ENCODE measurements at regions not wholly inside any gene's neighbourhood (a gene's known extent, or its start where the extent isn't known, plus 50 kb on each side); places are given as distances from the start of the nearest gene placed in this dataset.
A peak's percentile ranks its signal among the peaks of the same experiment; 100 is the strongest.
"Not testable (repeated sequence)": the region's sequence is repeated elsewhere in the genome, so short reads cannot be mapped to it uniquely, and the experiment has no call there.

DNA sequence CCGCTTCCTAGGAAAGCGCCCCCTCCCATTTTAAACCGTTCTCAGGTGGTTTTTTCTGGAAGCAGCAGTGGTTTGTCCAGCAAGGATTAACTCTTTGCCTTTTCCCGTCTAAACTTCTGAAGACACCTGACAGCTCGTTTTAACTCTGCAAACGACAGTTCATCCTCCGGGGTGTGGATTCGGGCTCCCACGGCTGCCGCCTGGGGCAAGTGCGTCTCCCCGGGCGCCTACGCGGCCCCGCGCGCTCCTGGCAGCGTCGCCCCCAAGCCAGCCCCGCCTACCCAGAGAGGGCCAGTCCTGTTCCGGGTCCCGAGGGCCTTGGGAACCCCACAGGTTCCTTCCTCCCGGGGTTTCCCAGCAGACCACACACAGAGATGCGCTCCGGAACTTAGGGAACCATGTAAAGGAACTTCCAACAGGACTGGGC, 54.4 kb downstream of the PRR18 start:
- Histone ChIP-seq H3K4me3 (peak overlapping the region; percentile 14 to 45 (median 27)), H3K27ac (peak overlapping the region in 9 of 21 experiments; percentile 11 to 80 (median 54))

DNA sequence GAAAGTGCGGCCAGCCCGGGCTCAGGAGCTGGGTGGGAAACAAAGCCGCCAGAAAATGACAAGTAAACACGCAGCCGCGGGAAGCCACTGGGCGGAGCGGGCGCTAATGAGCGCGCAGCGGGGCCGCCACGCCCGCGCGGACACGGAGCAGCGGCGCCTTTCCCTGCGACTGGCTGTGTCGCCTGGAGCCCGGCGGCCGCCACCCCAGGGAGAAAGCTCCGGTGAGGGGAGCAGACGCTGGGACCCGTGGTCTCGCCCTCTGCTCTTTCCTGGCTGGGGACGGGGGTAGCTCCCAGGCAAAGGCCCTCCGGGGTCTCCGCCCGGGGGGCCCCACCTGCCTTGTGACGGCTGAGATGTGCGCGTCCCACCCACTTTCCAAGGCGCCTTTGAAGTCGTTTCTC, 54.9 kb downstream of the PRR18 start:
- peak overlapping the region in 10 of 21 experiments; percentile 11 to 80 (median 54) for H3K27ac ChIP-seq

DNA sequence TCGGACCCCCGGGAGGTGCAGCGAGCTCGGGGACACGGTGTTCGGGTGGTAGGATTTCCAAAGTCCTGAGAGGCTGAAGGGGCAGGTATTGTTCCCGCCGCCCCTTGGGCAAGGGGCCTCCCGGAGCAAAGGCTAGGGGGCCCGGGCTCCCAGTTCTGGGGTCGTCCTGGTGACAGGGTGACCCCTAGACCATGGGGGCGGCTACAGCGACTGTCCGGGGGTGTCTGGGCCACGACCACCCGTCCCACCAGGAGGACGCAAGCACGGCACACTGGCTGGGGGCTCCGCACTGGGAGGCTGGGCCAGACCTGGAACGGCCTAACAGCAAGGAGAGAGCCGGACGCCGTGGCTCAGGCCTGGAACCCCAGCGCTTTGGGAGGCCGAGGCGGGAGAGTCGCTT, 55.6 kb downstream of the PRR18 start:
- Histone ChIP-seq H3K27ac (no peak overlapping the region), H3K4me3 (no peak overlapping the region)

More for the DNA sequence above, 54.9 kb downstream of the PRR18 start:
- H3K4me3 ChIP-seq, result peak overlapping the region; percentile 14 to 45 (median 27)

DNA sequence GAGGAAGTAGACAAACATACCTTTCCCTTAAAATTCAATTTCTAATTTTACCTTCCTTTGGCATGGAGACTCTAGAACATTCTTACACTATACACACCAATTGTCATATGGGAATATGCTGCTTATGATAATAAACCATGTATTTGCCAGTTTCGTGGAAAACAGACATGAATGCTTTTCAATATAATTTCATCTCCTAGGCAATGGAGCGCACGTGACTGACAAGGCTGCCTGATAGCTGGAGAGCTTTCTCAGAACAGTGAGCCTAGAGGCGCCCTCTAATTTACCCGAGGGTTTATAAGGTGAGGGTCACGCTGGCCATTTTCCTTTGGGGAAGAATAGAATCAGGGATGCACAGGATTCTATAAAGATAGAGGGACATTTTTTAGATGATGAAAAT, 56.5 kb downstream of the PRR18 start:
- Histone ChIP-seq H3K27ac (no peak overlapping the region), H3K4me3 (no peak overlapping the region)

DNA sequence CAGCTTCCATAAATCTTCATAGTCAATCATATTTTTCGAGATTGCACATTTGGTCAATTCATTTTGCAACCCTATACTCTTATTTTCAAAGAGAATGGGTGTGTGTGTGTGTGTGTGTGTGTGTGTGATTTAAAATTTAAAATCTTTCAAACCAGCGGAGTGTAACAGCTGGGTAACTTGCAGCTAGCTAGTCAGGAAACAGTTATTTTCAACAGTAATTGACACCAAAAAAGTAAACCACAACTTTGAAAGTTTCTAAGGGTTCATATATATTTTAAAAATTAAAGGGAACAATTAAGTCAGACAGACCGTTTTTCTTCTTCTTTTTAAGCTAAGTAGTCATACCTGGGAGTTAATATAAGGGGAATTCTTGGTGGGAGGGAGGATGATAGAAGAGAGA, 57.0 kb downstream of the PRR18 start:
- H3K27ac ChIP-seq, result no peak overlapping the region

DNA sequence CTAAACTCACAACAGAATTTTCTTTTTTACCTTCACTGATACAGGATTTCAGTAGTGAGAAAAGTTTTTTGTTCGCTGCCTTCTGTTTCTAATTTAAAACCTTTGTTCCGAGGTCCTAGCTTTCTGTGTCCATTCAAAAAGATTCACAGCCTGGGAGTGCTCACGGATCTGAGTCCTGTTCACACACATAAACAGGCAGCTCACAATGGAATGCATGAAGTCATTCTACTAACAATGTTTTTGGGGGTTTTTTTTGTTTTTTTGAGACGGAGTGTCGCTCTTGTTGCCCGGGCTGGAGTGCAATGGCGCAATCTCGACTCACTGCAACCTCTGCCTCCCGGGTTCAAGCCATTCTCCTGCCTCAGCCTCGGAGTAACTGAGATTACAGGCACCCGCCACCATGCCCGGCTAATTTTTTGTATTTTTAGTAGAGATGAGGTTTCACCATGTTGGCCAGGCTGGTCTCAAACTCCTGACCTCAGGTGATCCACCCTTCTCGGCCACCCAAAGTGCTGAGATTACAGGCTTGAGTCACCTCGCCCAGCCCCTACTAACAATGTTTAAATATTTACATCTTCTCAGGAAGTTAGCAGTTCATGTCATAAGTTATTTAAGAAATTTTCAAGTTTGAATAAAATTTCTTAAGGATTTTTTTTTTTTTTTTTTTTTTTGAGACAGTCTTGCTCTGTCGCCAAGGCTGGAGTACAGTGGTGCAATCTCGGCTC, 59.0 kb downstream of the PRR18 start:
- H3K27ac ChIP-seq, H3K4me3 ChIP-seq: not testable (repeated sequence)

More for the DNA sequence above, 57.0 kb downstream of the PRR18 start:
- H3K4me3 ChIP-seq, result no peak overlapping the region

DNA sequence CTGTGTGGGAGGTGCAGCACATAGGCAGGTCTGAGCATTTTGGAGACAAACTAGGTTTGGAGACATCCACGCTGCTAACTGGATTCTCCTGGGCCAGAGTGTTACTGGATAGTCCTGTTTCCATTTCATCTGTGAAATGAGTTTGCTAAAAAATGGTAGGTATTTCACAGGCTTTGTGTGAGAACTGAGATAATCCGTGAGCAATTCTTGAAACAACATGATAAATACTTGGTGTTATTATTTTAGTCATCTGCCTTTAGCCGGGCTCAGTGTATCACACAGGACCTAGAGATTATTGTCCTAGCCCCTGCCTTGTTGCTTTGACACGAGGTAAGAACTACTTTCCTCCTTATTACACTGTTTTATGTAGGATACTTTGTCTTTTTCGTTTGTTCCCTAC, 63.0 kb downstream of the PRR18 start:
- no peak overlapping the region for H3K27ac ChIP-seq
- H3K4me3 ChIP-seq, result no peak overlapping the region

DNA sequence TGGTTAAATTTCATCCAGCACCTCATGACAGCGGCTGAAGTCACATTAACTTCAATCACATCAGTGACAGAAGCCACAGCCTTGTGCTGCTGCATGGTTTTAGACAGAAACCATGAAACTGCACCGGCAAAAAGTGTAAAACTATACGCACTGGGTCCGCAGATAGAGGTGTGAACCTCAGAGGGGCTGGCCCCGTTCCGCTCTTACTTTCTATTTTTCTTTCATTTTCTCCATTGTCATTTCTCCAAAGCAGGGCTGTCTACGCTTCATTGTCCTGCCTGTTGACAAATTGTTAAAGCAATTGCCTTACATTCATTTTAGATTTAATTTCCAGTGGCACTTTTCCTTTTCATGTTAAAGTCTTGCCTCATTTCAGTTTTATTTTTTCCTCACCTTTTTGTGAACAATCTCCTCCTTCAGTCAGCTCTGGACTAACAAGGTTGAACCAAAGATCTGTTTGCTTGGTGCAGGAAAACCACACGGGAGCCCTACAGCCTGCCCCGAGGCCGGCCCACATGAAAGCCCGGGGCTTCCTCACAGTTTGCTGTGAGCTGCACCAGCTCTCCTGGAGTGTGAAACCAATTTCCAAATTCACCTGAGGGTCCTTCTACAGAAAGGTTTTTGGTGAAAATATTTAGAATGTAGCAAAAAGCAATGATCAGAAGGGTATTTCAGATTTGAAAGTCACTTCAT, 63.7 kb downstream of the PRR18 start:
- Histone ChIP-seq H3K4me3 (no peak overlapping the region), H3K27ac (peak overlapping the region in 2 of 21 experiments; percentile 17 to 37)

DNA sequence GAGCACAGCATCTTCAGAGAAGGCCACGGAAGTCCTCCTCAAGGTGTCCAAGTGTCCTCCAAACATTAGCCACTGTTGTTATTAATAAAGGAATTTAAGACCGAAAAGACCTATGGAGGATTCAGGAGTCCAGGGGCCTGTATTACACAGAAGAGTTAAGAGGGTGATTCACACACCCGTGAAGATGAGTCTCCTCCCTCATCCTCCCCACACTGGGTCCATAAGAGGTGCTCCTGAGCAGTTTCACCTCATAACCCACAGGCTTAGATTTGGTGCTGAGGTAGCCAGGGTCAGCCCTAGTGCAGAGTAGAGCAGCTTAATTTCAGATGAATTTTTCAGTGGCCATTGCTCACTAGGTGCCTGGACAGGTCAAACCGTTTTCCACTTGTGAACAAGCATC, 65.3 kb downstream of the PRR18 start:
- H3K27ac ChIP-seq, result no peak overlapping the region
- no peak overlapping the region for H3K4me3 ChIP-seq

DNA sequence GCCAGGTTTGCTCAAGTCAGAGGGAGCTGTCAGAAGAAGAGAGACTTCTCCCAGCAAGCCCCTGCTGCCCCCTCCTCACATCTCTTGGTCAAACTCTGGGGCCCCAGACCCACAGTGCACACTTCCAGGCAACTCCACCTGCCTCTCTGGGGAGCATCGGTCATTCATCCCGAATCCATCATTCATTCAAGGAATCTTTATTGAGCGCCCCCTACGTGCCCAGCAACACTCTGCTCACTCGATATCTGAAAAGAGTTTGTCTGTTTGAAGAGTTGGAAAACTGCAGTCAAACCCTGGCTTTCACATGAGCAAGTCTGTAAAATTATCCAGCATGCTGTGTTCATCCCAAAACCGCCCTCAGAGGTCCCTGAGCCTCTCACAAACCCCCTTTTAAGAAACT, 66.2 kb downstream of the PRR18 start:
- H3K4me3 ChIP-seq, result no peak overlapping the region

DNA sequence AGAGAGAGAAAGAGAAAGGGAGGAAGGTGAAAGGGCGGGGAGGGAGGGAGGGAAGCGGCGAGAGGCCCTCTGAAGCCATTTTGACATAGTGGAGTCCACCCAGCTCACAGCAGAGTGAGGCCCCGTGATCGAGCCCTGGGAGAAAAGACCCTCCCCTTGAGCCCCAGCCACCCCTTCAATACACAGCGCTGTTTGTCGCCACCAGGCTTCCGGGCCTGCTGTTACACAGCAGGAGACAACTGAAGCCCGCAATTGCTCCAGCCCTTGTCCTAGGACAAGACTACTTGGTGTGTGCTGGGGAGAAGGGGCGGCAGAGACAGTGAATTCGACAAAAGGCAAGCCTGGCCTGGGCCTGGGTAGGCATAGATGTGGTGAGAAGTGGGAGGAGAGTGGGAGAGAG, 67.3 kb downstream of the PRR18 start:
- Histone ChIP-seq H3K27ac (no peak overlapping the region), H3K4me3 (no peak overlapping the region)

More for the DNA sequence above, 66.2 kb downstream of the PRR18 start:
- no peak overlapping the region for H3K27ac ChIP-seq

DNA sequence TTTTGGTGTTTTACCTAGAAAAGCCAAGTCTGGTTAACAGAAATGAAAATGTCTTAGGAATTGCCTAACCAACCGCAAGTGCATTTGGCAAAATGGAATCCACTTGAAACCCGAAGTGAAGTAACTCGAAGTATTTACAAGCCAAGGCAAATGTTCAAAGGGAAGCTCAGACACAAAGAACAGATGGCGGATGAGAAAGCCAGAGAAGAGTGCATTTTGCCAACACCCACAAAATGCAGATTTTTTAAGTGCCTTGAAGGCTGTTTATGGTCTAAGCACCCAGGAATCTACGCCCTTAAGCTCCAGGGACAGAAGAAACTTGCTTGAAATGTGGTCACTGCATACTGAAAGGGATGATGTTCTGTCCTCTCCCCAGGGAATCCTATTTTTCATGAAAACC, 70.0 kb upstream of the TBXT start:
- no peak overlapping the region for H3K4me3 ChIP-seq
- H3K27ac ChIP-seq, result no peak overlapping the region

DNA sequence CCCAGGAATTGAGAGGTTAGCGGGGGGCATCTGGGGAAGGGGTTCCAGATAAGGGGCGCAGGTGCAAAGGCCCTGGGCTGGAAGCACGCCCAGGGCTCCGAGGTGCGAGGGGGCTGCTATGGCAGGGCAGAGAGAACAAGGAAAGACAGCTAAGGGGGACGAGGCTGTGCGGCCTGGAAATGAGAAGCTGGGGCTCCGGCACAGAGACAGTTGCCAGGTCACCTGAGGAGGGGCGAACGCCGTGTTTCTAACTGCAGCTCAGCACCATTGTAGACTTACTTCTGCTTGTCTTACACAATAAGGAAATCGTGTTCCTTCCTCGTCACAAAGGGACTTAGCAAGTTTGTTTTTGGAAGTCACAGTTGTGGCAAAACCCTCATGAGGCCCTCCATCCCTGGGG, 68.9 kb upstream of the TBXT start:
- no peak overlapping the region for H3K4me3 ChIP-seq
- H3K27ac ChIP-seq, result peak overlapping the region in 1 of 21 experiments; percentile 11

DNA sequence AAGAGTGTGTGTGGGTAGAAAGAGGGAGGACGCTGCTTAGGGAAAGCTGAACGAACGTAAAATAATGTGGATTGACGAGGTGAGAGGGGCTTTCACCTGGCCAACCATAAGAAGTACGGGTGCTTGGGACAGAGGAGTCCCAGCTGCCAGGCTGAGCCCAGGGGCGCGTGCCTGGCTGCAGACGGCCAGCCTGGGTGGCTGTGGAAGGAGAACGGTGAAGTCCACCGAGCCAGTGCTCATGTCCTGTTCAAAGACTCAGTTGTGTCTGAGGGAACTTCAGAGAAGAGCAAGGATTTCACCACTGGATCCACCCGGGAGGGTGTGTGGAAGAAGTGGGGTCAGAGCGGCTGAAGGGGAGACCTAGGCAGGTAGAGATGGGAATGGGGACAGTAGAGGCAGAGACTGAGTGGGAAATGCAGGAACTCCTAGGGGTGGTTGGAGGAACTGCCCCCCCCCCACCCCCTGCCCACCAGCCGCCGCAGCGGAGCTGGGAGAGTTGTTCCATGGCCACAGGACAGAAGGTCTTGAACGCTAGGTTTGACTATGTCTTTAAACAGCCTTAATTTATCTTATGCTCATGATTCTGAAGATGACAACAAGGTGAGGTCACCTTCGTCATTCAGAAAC, 68.1 kb upstream of the TBXT start:
- Histone ChIP-seq H3K4me3 (no peak overlapping the region), H3K27ac (no peak overlapping the region)

DNA sequence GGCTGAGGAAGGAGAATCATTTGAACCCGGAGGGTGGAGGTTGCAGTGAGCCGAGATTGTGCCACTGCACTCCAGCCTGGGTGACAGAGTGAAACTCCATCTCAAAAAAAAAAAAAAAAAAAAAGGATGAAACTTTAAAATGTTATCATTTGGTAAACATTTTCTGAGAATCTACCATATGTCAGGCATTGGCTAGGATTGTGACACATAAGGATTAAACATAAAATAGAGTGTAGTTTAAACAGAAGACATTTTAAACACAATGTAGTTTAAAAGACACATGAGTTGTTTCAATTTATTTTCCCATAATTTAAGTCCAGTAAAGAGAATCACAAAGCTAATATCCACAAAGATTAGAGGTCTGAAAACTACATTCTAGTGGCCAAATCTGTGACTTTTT, 63.5 kb upstream of the TBXT start:
- not testable (repeated sequence) for H3K4me3 ChIP-seq, H3K27ac ChIP-seq

DNA sequence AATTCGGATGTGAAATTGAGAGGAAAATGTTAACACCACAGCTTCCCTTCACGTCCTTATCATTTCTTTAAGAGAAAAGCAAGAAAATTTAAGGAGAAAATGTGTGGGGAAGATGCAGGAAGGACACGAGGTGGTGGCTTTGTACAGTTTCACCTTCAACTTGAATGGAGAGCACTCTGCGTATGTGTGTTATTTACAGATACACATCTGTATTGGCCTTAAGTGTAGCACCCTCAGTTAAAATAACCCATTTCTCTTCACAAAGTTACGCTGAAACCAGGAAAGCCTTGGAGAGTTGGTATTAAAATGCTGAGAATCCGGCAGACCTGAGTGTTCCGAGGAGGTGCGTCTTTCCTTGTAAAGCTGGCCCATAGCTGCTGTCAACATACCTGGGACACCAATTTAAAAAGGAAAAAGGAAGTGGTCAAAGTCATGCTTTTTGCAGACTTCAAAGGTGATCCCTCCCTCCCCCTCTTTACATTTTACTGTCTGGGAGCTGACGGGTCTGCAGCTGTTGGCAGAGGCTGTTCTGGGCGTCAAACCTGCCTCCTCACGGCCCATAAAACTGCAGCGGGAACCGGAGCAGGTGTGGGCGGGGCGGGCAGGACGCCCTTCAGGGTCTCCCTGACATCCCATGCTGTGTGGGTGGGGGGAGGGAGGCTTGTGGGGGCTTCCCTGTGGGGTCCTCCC, 61.3 kb upstream of the TBXT start:
- Histone ChIP-seq H3K27ac (no peak overlapping the region), H3K4me3 (no peak overlapping the region)

DNA sequence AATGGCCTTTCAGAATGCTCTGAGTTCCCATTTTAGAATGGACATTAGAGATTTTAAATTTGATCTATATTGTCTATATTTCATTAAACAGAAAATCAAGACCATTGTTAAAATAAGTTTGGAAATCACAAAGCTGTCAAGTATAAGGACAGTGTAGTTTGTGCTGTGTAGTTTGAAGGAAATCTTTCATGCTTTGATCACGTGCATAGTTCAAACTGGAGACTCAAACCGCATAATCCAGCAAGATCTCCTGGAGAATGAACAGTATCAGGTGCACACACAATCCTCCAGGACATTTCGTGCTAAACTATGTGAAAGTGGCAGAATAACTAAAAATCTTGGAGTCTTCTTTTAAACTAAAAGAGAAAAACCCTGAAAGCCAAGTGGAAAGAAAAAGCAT, 60.8 kb upstream of the TBXT start:
- Histone ChIP-seq H3K27ac (no peak overlapping the region), H3K4me3 (no peak overlapping the region)

DNA sequence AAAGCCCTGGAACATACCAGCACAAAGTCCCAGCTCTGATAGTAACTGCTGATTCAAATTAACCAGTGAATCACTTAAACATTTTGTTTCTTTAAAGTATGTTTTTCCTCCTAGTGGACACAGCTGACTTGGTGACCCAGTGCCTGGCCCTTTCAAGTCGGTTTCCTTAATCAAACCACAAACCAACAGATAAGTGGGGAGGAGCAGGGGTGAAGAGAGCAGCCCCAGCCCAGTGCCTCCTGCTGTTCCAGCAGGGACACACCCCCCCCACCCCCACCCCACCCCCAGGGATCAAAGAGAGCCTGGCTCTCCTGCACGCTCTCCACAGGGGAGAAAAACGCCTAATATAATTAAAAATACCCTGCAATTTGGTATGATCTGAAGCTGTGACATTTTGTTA, 55.4 kb upstream of the TBXT start:
- Histone ChIP-seq H3K27ac (no peak overlapping the region), H3K4me3 (no peak overlapping the region)

DNA sequence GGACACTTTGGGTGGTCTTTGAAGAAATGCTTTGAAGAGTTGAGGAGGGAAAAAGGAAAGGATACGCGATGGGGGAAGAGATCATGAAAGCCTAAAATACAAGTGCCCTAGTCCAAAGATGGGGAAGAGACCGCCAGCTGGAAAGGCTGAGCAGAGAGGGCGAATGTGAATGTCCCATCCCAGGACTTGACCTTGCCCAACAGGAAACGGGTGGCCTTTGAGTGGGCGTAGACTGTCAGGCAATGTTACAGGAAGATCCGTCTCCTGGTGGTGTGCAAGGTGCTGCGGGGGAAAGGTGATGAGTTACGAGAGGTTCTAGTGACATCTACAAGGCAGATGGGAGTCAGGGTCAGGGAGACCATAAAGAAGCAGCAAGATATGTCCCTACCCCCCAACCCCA, 55.0 kb upstream of the TBXT start:
- no peak overlapping the region for H3K4me3 ChIP-seq
- H3K27ac ChIP-seq, result no peak overlapping the region

DNA sequence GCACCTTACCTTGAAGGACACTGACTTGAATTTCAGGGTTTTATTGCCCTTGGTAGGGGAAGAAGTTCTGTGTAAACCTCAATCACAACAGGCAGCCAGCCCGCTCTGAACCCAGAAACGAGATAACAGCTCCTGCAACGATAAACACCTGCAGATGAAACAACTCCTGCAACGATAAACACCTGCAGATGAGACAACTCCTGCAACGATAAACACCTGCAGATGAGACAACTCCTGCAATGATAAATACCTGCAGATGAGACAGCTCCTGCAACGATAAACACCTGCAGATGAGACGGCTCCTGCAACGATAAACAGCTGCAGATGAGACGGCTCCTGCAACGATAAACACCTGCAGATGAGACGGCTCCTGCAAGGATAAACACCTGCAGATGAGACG, 54.0 kb upstream of the TBXT start:
- no peak overlapping the region for H3K4me3 ChIP-seq
- no peak overlapping the region for H3K27ac ChIP-seq
